ENCODE measurements at regions not wholly inside any gene's neighbourhood (a gene's known extent, or its start where the extent isn't known, plus 50 kb on each side); places are given as distances from the start of the nearest gene placed in this dataset.

DNA sequence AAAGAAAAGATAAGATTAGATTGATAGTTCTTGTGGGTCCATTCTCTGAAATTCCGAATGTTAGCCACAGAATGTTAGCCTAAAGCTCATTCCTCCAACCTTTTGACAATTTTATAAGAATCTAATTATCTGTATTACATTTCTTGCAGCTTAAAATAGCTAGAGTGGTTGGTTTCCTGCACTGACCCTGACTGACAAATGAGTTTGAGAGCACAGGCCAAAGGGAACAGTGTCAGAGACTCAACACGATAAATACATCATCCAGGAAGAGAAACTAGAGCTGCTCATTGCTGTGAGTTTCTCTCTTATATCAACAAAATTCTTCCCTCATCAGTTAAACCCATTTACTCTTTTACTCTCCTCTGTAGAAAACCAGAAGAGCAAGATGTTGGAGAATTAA is 82.1 kb upstream of the PPM1J start:
- ATAC-seq (no peak), DNase-seq (no peak)
- Histone ChIP-seq H3K9me3 (no peaks in the 10 kb centered on the region), H3K27ac (no peak overlapping the region), H3K4me1 (no peaks in the 10 kb centered on the region), H3K27me3 (ENCODE audit: low read depth) (no peaks in the 10 kb centered on the region), H3K36me3 (no peaks in the 10 kb centered on the region), H3K4me3 (no peak overlapping the region)
- intact Hi-C loops (cut with DNase I): no loop called here
- TF ChIP-seq CTCF (IDR thresholded peaks at IDR 0.05): no peak

DNA sequence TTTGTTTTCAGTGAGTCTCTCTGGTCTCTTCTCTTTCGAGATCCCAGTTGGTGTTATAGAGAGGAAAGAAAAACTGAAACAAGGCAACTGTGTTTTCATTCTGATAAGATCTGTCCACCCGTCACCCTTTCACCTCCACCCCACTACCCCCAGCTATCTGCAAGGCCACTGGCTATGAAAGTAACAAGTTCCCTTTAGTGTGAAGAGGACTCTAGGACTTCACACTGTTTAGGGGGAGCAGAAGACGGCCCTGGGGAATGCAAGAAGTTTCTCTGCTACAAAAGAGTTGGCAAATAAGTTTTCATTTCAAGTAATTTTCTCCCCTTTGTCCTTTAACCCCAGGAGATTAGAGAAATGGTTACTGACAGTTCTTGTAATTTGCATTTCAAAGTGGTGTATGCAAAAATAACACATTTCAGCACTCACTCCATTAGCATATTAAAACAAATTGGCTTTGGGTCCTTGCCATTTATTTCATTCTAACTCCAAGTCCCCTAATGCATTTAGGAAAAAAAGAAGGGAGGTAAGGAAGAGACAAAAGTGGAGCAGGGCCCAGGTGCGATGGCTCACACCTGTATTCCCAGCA is 79.6 kb upstream of the PPM1J start:
- DNase-seq: no peak
- Histone ChIP-seq H3K27ac (no peak overlapping the region), H3K4me1 (no peaks in the 10 kb centered on the region), H3K36me3 (no peaks in the 10 kb centered on the region), H3K4me3 (no peak overlapping the region), H3K27me3 (ENCODE audit: low read depth) (no peaks in the 10 kb centered on the region), H3K9me3 (no peaks in the 10 kb centered on the region)
- intact Hi-C loops (cut with DNase I): no loop called here
- TF ChIP-seq CTCF (IDR thresholded peaks at IDR 0.05): no peak
- no peak for ATAC-seq

GRCh38 chr1:112793631-112794565 is 78.8 kb upstream of the PPM1J start:
- peak in 1 of 2 donors; percentile 40 for ATAC-seq
- Histone ChIP-seq H3K27ac (no peak overlapping the region), H3K36me3 (no peaks in the 10 kb centered on the region), H3K27me3 (ENCODE audit: low read depth) (no peaks in the 10 kb centered on the region), H3K9me3 (no peaks in the 10 kb centered on the region), H3K4me1 (no peaks in the 10 kb centered on the region), H3K4me3 (no peak overlapping the region)
- intact Hi-C loops (cut with DNase I): no loop called here
- TF ChIP-seq CTCF (IDR thresholded peaks at IDR 0.05): no peak
- DNase-seq: no peak

- intact Hi-C loops (cut with DNase I): no loop called here
- no peak for ATAC-seq
Observed at GRCh38 chr1:112791723-112792104, 76.6 kb upstream of the PPM1J start.

More at GRCh38 chr1:112791723-112792104, 76.6 kb upstream of the PPM1J start:
- Histone ChIP-seq H3K36me3 (no peaks in the 10 kb centered on the region), H3K4me3 (no peak overlapping the region), H3K9me3 (no peaks in the 10 kb centered on the region), H3K4me1 (no peaks in the 10 kb centered on the region), H3K27ac (no peak overlapping the region), H3K27me3 (ENCODE audit: low read depth) (no peaks in the 10 kb centered on the region)
- DNase-seq: no peak
- TF ChIP-seq CTCF (IDR thresholded peaks at IDR 0.05): no peak
